HG03520 (cell line): ENCODE measurements at regions not wholly inside any gene's neighbourhood (a gene's known extent, or its start where the extent isn't known, plus 50 kb on each side); places are given as distances from the start of the nearest gene placed in this dataset.

Source experiments
- ATAC-seq: cut with Tn5 transposase; IDR thresholded peaks from one replicate; pipeline ENCODE4 v1.9.1; 2021; ENCODE audit warnings: mild to moderate bottlenecking, moderate library complexity; ENCODE audit not compliant: unreplicated experiment

DNA sequence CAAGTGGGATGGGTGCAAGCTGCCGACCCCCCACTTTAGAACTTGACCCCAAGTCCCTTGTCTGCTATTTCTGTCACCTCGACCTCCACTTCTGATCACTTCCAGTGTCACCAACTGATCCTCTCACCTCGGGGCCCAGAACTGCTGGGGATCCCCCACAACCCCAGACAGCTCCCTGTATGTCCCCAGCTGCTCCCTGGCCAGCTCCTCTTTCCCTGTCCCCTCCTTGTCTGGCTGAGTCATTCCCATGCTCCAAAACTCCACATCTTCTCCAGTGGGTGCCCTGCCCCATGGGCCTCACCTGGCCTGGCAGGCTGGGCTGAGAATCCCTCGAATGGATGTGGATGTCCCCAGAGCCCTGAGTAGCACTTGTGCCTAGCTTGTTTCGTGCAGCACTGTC is 154.3 kb upstream of the PCBD1 start:
- ATAC-seq, result no peak

DNA sequence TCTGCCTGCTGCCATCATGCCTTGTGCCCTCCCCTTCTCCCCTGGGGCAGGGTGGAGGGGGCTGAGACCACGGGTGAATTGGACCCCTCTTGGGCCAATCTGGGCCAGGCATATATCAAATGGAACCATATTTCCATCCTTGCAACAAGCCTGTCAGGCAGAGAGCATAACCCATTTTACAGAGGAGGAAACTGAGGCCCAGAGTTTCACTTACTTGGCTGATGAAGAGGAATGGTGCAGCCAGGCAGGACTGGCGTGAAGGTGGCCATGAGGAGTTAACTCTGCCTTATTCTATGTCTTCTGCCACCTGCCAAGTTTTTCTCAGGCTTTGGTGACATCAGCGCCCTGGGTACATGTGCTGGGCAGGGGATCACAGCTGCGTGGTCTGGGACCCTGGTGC is 155.5 kb upstream of the PCBD1 start:
- no peak for ATAC-seq

- no peak for ATAC-seq
Observed at GRCh38 chr10:71044720-71045119, 156.4 kb upstream of the PCBD1 start.

- ATAC-seq, result no peak
Observed at GRCh38 chr10:71045204-71045809, 156.9 kb upstream of the PCBD1 start.

GRCh38 chr10:71045936-71046335 is 157.6 kb upstream of the PCBD1 start:
- ATAC-seq, result no peak

- ATAC-seq, result no peak
Observed at GRCh38 chr10:71046747-71047146, 158.4 kb upstream of the PCBD1 start.

DNA sequence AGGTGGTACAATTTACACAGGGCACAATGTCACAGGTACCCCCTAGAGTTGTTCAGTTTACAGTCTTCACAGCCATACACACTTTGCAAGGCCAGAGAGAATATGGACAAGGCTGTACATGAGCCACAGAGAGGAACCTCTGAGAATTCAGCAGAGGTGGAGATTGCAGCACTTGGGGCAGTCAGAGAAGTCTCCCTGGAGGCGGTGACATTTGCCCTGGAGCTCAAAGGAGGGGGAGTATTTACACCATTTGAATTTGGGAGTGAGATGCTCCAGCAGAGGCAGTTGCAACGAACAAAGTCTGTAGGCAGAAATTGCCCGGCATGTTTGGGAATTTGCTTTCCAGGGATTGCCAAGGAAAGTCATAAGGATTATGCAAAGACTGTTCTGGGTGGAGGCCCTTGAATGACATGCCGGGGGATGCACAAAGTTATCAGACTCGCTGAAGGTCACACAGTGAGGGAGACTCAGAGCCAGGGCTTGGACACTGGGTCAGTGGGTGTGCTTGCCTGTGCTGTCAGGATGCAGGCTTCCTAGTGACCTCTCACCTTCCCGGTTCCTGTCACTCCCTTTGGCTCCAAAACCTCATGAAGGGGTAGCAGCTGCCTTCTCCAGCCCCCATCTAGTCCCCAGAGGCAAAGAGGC is 160.7 kb upstream of the PCBD1 start:
- ATAC-seq, result no peak

DNA sequence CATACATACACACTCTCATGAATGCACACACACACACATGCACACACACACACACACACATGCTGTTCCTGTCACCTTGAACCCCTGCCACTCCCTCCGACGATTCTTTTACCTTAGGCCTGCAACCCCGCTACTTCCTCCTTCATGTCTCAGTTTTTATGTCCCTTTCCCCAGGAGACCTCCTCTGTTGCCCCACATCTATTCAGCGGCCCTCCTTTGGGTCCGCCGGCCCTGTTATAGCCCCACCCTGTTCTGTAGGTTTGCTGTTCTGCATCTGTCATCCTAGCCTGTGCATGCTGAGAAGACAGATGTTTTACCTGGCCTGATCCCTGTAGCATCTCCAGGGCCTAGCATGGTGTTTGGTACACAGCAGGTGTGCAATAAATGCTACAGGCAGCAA is 161.6 kb upstream of the PCBD1 start:
- ATAC-seq, result no peak

DNA sequence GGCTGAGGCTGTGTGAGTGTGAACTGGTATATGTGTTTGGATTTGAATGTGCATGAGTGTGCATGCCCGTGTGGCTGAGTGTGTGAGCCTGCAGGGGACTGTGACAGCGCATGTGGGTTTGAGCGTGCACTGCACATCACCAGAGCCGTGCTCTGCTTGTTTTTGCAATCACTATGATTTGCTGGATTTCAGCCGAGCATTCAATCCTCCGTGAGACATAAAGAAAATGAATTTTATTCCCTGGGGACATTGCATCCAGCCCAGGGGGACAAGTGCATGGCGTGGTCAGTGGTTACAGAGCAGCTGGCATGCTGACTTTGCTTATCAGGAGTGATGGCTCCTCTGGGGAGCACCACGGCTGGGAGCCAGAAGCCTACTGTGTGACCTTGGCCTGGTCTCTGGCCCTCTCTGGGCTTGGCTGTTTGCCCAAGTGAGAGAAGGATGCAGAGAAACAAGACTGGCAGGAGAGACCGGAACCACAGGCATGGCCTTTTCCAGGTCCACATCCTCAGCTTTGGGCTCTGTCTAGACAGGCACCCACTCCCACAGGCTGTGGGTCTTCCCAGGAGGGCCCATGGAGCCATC is 160.2 kb upstream of the UNC5B start:
- ATAC-seq, result no peak

- ATAC-seq, result no peak
Observed at GRCh38 chr10:71052708-71053107, 159.7 kb upstream of the UNC5B start.

DNA sequence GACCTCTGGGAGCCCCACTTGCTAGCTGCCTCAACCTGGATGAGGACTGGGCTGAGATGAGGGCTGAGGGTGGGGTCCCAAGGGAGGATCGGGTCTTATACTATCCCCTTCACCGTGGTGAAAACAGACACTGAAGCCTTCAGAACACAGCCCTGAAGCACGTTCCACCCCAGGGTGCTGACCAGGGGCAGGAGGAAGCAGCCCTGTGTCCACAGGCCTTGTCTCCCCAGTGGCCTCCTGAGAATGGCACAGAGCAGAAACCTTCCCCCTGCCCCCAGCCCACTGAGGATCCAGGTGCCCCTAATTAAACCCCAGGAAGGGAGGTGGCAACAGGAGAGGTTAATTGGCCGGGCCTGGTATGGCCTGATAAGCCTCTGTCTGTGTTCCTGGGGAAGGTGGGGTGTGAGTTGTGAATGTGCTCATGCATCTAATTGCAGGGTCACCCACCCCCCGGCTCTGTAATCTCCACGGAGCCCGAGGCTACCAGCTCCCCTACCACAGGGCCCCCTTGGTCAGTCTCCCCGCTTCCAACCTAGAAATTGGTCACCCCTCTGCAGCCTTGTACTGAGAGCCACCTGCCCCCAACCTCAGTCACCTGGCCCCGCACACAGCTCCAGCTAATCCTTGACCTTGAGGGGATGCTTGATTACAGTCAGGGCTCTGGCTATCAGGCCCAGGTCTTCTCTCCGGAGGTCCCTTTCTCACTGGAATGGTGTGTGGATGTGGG is 159.0 kb upstream of the UNC5B start:
- no peak for ATAC-seq

DNA sequence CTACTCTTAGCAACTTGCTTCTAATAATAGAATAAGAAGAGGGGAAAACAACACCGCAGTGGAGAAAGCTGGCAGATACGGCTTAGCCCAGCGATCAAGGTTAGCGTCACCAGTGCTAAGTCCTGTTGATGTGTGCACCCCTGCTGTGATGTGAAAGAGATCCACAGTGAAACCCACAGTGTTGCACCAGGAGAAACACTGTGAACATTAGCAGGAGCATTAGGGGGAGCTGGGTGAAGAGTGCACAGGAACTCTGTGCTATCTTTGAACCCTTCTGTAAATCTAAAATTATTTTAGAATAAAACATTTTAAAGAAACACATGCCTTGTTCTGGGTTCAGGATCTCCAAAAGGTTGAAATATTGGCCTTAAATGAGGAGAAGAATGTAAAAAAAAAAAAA is 154.1 kb upstream of the UNC5B start:
- ATAC-seq, result no peak

- no peak for ATAC-seq
Observed at GRCh38 chr10:71059054-71059818, 153.1 kb upstream of the UNC5B start.

DNA sequence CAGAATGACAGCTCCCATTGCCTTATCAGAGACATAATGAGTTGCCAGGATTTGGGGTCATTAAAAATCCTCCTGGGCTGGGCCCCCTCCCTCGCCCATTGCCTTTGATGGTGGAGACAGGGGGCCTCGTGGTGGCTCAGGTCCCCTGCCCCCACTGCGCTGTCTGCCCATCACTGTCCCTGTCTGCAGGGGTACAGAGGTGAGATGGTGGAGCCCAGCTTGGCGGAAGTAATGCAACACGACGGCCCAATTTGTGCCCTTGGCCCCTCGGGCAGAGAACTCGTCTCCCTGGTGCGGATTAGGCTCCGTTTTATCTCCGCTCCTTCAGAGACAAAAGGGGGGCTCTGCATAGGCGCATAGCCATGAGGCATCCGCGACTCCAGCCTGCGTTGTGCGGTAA is 152.4 kb upstream of the UNC5B start:
- no peak for ATAC-seq

DNA sequence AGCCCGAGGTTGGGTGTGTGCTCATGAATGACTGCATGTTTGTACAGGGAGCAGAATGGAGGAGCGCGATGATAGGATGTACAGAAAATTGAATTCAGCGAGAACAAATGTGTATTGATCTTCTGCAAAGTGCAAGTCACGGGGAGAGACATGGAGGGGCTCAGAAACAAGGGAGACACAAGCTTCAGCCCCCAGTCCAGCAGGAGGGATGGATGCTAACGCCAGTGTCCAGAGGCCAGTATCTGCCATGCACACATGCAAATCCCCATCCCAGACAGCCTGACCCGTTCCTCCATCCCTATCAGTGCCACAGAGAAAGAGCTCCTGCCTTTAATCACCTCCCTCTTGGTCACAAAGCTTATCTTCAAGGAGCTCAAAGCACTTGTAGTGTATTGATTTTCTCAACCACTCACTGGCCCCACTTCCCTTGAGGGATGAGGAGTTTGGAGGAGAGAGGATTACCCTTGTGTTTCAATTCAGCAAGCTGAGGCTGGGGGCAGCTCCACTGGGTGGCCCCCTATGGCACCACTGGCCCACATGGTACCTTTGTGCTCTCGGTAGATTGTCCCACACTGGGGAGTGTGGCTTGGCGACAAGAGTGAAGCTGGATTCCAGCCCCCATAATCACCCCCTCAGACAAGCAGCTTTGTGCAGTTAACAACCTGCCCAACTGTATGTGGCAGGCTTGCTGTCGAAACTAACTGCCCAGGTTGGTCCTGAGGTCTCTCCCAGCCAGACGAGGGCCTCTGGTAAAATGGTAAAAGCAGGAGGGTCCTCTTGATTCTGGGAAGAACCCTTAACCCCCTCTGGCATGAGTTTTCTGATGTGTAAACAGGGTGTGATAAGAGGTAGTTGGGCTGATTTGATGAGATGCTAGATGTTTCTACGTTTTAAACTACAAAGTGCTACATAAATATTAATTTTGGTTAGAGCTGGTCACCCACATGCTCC is 151.6 kb upstream of the UNC5B start:
- ATAC-seq, result no peak

GRCh38 chr10:71061472-71061871 is 150.9 kb upstream of the UNC5B start:
- ATAC-seq, result no peak

DNA sequence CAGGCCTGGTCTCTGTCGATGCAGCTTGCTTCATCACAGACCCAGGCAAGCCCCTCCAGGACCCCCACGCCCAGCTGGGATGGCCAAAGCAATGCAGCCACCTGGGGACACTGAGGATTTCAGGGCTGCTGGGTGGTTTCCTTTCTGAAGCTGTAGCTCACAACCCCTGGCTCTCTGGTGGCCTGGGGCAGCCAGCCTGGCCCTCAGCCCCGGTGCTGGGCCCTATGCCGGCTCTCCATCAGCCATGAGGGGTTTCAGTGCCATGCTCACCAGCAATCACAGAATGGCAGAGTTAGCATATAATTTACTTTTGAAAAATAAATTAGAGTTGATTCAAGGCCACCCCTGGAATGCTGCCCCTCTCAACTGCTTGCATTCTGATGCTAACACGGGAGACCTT is 150.2 kb upstream of the UNC5B start:
- ATAC-seq, result no peak

DNA sequence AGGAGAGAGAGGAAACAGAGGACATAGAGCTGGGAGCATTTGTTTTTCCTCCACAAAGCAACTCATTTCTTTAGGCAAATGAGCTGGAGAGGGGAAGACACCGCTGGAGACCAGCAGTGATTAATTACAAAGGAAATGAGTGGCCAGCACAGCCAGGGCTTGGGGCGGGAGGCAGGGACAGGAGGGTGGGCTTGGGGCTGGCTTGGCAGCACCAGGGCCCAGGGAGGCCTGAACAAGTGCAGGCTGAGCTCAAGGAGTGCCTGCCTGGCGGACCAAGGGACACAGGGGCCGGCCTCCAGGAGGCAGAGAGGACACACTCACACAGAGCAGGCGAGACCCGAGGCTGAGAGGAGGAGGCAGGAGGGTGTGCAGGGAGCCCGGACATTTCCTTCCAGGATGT is 149.0 kb upstream of the UNC5B start:
- ATAC-seq, result no peak

GRCh38 chr10:71064413-71065118 is 147.8 kb upstream of the UNC5B start:
- no peak for ATAC-seq

- ATAC-seq, result no peak
Observed at GRCh38 chr10:71065659-71066058, 146.7 kb upstream of the UNC5B start.
